Brain microvascular endothelial cell (primary cell): ENCODE measurements at regions not wholly inside any gene's neighbourhood (a gene's known extent, or its start where the extent isn't known, plus 50 kb on each side); places are given as distances from the start of the nearest gene placed in this dataset.
A peak's percentile ranks its signal among the peaks of the same experiment; 100 is the strongest.
"Not testable (repeated sequence)": the region's sequence is repeated elsewhere in the genome, so short reads cannot be mapped to it uniquely, and the experiment has no call there.

Source experiments
- DNase-seq: peaks from one replicate; pipeline ENCODE4 v3.0.0-alpha.2; 2020
- H3K27ac ChIP-seq: fragments of 250-450 bp; sonication (Bioruptor Pico); 2 replicates; pipeline ENCODE4 v1.5.1; 2020; ENCODE audit warnings: mild to moderate bottlenecking, moderate library complexity
- H3K27me3 ChIP-seq: fragments of 250-450 bp; sonication (Bioruptor Pico); replicated peaks from 2 replicates; pipeline ENCODE4 v1.5.1; 2020; ENCODE audit warnings: mild to moderate bottlenecking
- H3K36me3 ChIP-seq: fragments of 250-450 bp; sonication (Bioruptor Pico); replicated peaks from 2 replicates; pipeline ENCODE4 v1.5.1; 2020; ENCODE audit warnings: mild to moderate bottlenecking
- H3K4me3 ChIP-seq: 2 replicates; pipeline ENCODE4 v1.5.1; 2011; ENCODE audit warnings: low read depth, mild to moderate bottlenecking, control low read depth, low read length, moderate library complexity
- CTCF ChIP-seq: IDR thresholded peaks from 2 replicates; pipeline ENCODE4 v1.5.1; 2011; ENCODE audit warnings: low read depth, mild to moderate bottlenecking, moderate library complexity, low read length, control low read depth, inconsistent platforms; ENCODE audit errors: missing control alignments
- in situ Hi-C: cut with HindIII; loops from 2 replicates; pipeline ENCODE4 v1.10.0; 2017; ENCODE audit warnings: low sequenced_read_pairs, low pct_ligation_motif_present

DNA sequence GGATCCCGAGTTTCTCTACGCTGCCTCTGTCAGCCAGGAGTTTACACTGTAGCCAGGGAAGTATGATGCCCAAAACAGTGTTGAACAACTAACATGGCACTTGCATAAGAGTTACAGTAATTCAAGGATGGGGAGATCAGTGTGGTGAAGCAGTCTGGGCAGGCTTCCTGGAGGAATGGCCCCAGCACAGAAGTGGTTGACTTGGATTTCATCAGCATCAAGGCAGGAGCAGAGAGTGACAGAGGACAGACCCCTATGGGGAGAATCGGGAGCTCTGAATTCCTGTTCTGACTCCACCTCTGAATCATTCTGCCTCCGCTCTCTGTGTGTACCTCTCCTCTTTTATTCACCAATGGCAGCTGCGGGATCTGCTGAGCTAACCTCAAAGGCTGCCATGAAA lies 124.5 kb downstream of the KCNA5 start:
- DNase-seq, result no peak
- Histone ChIP-seq H3K27ac (no peak overlapping the region), H3K36me3 (no peaks in the 10 kb centered on the region), H3K4me3 (no peak overlapping the region), H3K27me3 (no peaks in the 10 kb centered on the region)
- TF ChIP-seq CTCF, result no peak
- in situ Hi-C loops, result no loop called here

DNA sequence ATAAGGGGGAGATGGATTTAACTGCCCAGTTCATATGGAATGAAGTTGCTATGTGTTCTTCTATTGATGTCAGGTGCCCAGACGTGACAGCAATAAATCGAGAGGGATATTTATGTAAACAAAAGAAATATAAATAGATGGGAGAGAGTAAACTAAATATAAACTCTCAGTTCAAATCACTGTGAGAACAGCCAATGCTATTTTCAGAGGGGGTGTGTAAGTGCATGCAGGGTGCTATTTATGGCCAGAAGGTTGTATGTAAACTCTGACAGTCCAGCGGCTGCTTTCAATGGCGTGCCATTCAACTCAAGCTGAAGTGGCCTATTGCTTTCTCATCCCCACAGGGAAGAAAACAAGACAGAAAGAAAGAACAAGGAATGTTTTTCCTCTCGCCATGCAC lies 127.2 kb downstream of the KCNA5 start:
- Histone ChIP-seq H3K4me3 (no peak overlapping the region), H3K27me3 (no peaks in the 10 kb centered on the region), H3K36me3 (no peaks in the 10 kb centered on the region), H3K27ac (no peak overlapping the region)
- no peak for DNase-seq
- TF ChIP-seq CTCF, result no peak
- in situ Hi-C loops, result no loop called here

DNA sequence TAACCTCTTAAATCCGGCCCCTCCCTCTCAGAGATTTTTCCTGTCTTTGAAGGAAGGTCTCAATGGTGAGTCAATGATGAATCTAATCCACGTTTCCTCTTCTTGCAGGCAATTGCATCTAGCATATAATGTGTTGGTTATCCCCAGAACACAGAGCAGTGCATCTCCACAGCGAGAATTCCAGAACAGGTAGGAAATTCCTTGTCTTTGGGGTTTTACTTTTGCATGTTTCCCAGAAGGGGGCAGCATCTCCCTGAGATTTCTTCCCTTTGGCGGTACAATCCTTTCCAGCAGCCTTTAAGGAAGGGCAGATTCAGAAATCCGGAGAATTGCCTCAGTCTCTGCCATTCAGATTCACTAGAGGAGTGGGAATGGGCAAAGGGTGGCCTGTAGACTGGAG lies 128.0 kb downstream of the KCNA5 start:
- DNase-seq, result peak; percentile 21
- no peaks in the 10 kb centered on the region for H3K36me3 ChIP-seq
- no peak overlapping the region for H3K4me3 ChIP-seq
- H3K27ac ChIP-seq, result no peak overlapping the region
- in situ Hi-C loops, result no loop called here
- H3K27me3 ChIP-seq, result no peaks in the 10 kb centered on the region
- peak; percentile 80 for TF ChIP-seq CTCF

- Histone ChIP-seq H3K27ac (no peak overlapping the region), H3K27me3 (no peaks in the 10 kb centered on the region), H3K36me3 (no peaks in the 10 kb centered on the region), H3K4me3 (no peak overlapping the region)
- no peak for TF ChIP-seq CTCF
- in situ Hi-C loops, result no loop called here
- DNase-seq, result no peak
Observed at GRCh38 chr12:5172886-5173285, 129.2 kb downstream of the KCNA5 start.

DNA sequence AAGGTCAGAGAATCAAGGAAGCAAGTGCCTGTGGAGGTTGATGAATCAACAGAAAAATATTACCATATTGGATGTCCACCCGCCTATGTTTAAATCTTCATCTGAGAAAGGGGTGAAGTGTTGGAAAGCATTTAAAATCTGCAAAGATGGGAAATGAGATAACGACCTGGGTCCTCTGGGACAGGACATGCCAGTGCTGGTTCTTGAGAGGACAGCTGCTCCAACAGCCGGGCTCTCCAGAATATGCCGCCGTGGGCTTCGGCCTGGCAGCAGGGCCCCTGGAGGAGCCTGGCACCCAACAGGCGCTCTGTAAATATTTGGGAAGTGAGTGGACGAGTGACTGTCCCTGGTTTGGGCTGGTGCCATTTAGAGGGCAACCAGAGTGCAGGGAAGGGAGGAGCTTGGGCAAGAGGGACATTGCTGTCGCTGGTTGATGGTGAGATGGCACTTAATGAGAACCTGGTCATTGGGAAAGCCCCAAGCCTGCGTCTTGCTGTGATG lies 129.9 kb downstream of the KCNA5 start:
- DNase-seq, result no peak
- H3K36me3 ChIP-seq, result no peaks in the 10 kb centered on the region
- no peak for TF ChIP-seq CTCF
- no peak overlapping the region for H3K4me3 ChIP-seq
- in situ Hi-C loops, result no loop called here
- no peak overlapping the region for H3K27ac ChIP-seq
- no peaks in the 10 kb centered on the region for H3K27me3 ChIP-seq

GRCh38 chr12:5175415-5175814 lies 131.7 kb downstream of the KCNA5 start:
- H3K4me3 ChIP-seq, in situ Hi-C loops, H3K27ac ChIP-seq, DNase-seq, H3K27me3 ChIP-seq, H3K36me3 ChIP-seq: not testable (repeated sequence)

- TF ChIP-seq CTCF, result no peak
- no peaks in the 10 kb centered on the region for H3K36me3 ChIP-seq
- H3K4me3 ChIP-seq, result no peak overlapping the region
- DNase-seq, result no peak
- H3K27ac ChIP-seq, result no peak overlapping the region
- H3K27me3 ChIP-seq, result no peaks in the 10 kb centered on the region
- in situ Hi-C loops, result no loop called here
Observed at GRCh38 chr12:5176036-5176435, 132.4 kb downstream of the KCNA5 start.
